ENCODE measurements at regions not wholly inside any gene's neighbourhood (a gene's known extent, or its start where the extent isn't known, plus 50 kb on each side); places are given as distances from the start of the nearest gene placed in this dataset.
"Not testable (repeated sequence)": the region's sequence is repeated elsewhere in the genome, so short reads cannot be mapped to it uniquely, and the experiment has no call there.

DNA sequence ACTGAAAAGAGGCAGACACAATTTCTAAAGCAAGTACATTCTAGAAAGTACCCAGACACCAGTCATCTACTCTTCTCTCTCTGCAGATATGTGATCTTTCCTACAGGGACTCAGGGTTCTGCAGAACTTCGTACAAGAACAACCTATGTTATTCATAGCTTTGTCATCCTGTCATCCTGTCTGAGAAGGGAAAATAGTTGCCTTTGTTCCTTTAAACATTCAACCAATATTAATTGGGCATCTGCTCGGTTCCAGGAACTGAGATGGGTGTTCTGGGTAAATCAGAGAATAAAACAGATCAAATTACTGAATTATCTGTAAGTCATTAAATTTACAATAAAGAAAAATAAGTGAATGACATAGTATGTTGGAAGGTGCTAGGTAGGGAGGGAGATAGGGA, 504.9 kb downstream of the MATN1 start:
- peaks cover 0 to 19% of the 10 kb centered on the region in 2 donors for H3K27me3 ChIP-seq
- intact Hi-C loops (cut with DNase I; ENCODE audit: low total_unique reads), result no loop called here
- H3K4me3 ChIP-seq, result no peak overlapping the region
- H3K4me1 ChIP-seq, result no peaks in the 10 kb centered on the region
- H3K9me3 ChIP-seq, result no peaks in the 10 kb centered on the region
- TF ChIP-seq, protein P1, sequence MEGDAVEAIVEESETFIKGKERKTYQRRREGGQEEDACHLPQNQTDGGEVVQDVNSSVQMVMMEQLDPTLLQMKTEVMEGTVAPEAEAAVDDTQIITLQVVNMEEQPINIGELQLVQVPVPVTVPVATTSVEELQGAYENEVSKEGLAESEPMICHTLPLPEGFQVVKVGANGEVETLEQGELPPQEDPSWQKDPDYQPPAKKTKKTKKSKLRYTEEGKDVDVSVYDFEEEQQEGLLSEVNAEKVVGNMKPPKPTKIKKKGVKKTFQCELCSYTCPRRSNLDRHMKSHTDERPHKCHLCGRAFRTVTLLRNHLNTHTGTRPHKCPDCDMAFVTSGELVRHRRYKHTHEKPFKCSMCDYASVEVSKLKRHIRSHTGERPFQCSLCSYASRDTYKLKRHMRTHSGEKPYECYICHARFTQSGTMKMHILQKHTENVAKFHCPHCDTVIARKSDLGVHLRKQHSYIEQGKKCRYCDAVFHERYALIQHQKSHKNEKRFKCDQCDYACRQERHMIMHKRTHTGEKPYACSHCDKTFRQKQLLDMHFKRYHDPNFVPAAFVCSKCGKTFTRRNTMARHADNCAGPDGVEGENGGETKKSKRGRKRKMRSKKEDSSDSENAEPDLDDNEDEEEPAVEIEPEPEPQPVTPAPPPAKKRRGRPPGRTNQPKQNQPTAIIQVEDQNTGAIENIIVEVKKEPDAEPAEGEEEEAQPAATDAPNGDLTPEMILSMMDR (IDR thresholded peaks at IDR 0.05), result no peak
- no peak overlapping the region for H3K27ac ChIP-seq
- H3K36me3 ChIP-seq, result no peaks in the 10 kb centered on the region
- DNase-seq, result no peak

DNA sequence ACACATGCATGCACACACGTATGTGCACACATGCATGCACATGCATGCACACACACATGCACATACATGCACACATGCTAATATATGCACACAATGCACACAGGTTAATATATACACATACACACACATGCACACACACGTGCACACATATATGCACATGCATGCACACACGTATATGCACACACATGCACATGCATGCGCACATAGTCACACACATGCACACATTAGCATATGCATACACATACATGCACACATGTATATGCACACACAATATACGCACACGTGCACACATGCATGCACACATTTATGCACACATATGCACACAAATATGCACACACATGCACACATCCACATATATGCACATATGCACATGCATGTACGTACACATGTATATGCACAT, 506.8 kb downstream of the MATN1 start:
- Histone ChIP-seq H3K9me3 (no peaks in the 10 kb centered on the region), H3K27ac (no peak overlapping the region), H3K4me1 (no peaks in the 10 kb centered on the region), H3K27me3 (peaks cover 0 to 18% of the 10 kb centered on the region in 2 donors), H3K4me3 (no peak overlapping the region), H3K36me3 (no peaks in the 10 kb centered on the region)
- intact Hi-C loops (cut with DNase I; ENCODE audit: low total_unique reads), result no loop called here
- no peak for DNase-seq
- TF ChIP-seq, protein P1 (IDR thresholded peaks at IDR 0.05), result no peak

DNA sequence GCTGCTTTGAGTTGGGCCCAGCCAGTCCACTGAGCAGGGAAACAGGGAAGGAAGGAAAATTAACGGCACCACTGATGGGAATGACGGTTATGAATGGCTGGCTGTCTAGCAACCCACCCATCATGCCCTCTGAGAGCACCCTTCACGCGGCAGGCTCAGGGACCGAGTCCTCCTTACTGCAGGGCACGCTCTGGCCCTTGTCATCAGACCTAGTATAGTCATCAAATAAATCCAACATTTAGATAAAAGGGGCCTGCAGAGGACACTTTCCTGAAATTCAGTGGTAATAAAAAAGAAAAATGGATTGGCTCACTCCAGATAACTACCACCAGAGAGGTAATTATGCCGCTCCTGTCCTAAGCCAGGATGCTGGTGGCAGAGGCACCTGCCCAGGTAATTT, 509.4 kb downstream of the MATN1 start:
- intact Hi-C loops (cut with DNase I; ENCODE audit: low total_unique reads), result no loop called here
- no peaks in the 10 kb centered on the region for H3K9me3 ChIP-seq
- H3K4me3 ChIP-seq, result no peak overlapping the region
- no peak overlapping the region for H3K27ac ChIP-seq
- DNase-seq, result no peak
- H3K36me3 ChIP-seq, result no peaks in the 10 kb centered on the region
- TF ChIP-seq, protein P1 (IDR thresholded peaks at IDR 0.05), result no peak
- H3K4me1 ChIP-seq, result no peaks in the 10 kb centered on the region
- H3K27me3 ChIP-seq, result peaks cover 0 to 18% of the 10 kb centered on the region in 2 donors

DNA sequence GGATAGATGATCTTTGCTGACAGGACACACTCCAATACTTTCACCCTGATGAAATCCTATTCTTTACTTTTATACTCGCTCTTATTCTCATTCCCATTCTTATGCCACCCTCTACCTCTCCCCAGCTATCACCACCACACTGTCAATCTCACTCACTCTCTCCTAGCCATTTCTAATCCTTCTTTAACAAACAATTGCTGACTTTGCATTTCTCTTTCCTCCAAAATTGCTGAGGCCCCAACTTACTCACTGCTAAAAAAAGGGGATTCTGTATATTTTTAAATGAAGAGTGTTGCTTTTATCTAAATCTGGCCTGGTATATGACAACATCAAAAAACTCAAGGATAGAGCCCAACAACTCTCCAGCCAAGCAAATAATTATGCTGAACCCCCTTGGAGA, 515.4 kb downstream of the MATN1 start:
- intact Hi-C loops (cut with DNase I; ENCODE audit: low total_unique reads); H3K9me3 ChIP-seq; H3K36me3 ChIP-seq; DNase-seq; H3K4me3 ChIP-seq; H3K4me1 ChIP-seq; H3K27me3 ChIP-seq; H3K27ac ChIP-seq: not testable (repeated sequence)

DNA sequence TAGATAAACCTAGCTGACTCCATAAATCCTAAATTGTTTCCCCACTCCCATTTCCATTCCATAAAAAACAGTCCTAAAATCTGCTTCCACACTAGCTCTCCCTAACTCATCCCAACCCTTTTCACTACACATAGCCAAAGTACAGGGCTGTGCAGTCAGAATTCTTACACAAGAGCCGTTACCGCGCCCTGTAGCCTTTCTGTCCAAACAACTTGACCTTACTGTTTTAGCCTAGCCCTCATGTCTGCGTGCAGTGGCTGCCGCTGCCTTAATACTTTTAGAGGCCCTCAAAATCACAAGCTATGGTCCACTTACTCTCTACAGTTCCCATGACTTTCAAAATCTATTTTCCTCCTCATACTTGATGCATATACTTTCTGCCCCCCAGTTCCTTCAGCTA, 516.8 kb downstream of the MATN1 start:
- H3K27ac ChIP-seq, result not testable (repeated sequence)

DNA sequence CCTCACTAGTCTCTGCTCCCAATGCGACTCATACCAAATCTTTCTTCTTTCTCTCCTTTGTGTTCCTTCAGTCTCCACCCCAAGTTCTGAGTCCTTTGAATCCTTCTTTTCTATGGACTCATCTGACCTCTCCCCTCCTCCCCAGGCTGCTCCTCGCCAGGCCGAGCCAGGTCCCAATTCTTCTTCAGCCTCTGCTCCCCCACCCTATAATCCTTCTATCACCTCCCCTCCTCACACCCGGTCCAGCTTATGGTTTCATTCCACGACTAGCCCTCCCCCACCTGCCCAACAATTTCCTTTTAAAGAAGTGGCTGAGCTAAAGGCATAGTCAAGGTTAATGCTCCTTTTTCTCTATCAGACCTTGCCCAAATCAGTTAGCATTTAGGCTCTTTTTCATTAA, 518.5 kb downstream of the MATN1 start:
- H3K27me3 ChIP-seq; H3K36me3 ChIP-seq; H3K4me1 ChIP-seq; H3K4me3 ChIP-seq; intact Hi-C loops (cut with DNase I; ENCODE audit: low total_unique reads); H3K9me3 ChIP-seq; H3K27ac ChIP-seq; DNase-seq: not testable (repeated sequence)

More for the DNA sequence above, 516.8 kb downstream of the MATN1 start:
- H3K9me3 ChIP-seq; H3K4me1 ChIP-seq; intact Hi-C loops (cut with DNase I; ENCODE audit: low total_unique reads); H3K27me3 ChIP-seq; H3K36me3 ChIP-seq; H3K4me3 ChIP-seq; DNase-seq: not testable (repeated sequence)

DNA sequence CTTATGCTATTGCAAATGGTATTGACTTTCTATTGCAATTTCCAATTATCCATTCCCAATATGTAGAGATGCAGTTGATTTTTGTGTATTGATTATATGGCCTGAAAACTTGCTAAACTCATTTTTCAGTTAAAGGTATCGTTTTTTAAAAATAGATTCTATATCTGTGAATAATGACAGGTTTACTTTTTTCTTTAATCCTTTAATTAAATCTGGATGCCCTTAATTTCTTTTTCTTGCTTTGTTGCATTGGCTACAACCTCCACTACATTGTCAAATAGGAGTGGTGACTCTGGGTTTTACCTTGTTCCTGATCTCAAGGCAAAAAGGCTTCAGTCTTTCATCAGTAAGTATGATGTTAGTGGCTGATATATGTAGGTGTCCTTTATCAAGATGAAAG, 522.4 kb downstream of the MATN1 start:
- H3K27me3 ChIP-seq, result peaks cover 0 to 11% of the 10 kb centered on the region in 2 donors
- H3K4me3 ChIP-seq, result no peak overlapping the region
- TF ChIP-seq, protein P1 (IDR thresholded peaks at IDR 0.05), result no peak
- peaks cover 0 to 5% (median 0%) of the 10 kb centered on the region in 3 donors for H3K9me3 ChIP-seq
- peaks cover 0 to 12% (median 4%) of the 10 kb centered on the region in 4 donors for H3K4me1 ChIP-seq
- no peak overlapping the region for H3K27ac ChIP-seq
- DNase-seq, result no peak
- H3K36me3 ChIP-seq, result no peaks in the 10 kb centered on the region
- intact Hi-C loops (cut with DNase I; ENCODE audit: low total_unique reads), result no loop called here

All from tibial artery (tissue), 4 donors.